ENCODE measurements at regions not wholly inside any gene's neighbourhood (a gene's known extent, or its start where the extent isn't known, plus 50 kb on each side); places are given as distances from the start of the nearest gene placed in this dataset.

DNA sequence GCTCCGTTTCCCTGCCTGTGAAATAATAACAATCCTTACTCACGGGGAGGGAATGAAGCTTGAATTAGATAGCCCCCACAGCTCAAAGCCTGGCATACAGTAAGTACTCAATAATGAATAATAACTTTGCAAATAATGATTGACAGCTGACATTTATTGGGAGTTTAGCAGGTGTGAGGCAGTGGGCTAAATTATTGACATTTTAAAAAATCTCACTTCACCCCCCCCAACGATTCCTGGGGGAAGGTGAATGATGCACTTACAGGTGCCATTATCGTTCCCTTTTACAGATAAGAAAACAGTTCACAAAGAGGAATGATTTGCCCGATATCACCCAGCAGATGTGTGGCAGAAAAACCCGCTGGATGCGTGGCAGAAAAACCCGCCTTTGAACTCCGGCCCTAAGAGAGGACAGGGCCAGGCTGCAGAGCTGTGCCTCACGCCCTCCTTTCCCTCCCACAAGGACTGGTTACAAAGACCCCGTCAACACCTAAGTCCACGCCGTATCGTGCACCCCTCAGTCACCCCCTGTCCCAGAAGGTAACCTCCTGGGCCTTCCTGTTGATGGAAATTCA is 114.2 kb upstream of the PTPN1 start:
- DNase-seq: no peak

DNA sequence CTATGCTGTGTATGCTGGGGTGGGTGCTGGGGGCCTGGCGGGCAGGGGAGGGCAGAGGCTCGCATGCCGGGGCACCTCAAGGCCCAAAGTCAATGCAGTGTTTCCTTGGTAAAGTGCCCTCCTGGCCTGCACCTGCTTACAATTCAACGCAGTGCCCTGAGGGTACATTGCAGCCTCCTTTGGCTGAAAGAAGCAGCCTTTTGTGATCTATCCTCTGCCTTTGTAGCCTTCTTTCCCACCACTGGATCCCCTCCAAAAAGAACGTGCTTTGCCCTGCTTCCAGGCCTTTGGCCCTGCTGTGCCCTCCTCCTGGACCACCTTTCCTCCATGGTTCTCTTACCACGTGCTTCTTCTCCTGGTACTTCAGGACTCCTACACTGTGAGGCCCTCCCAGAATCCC is 113.6 kb upstream of the PTPN1 start:
- no peak for DNase-seq

DNA sequence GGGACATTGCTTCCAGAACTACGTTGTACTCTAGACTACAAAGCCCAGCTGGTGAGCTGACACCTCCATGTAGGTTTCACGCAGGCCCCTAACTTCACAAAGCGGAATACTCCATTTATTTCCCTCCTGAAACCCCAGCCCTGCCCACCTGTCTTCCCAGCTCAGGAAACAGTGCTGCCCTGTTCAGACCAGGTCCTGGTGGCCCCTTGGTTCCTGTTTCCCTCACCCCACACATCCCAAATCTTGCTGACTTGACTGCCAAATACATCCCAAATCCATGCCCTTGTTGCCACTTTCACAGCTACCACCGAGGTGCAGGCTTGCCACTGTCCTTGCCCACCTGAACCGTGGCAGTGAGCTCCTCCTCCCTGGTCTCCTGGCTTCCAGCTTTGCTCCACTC is 113.1 kb upstream of the PTPN1 start:
- DNase-seq: no peak

DNA sequence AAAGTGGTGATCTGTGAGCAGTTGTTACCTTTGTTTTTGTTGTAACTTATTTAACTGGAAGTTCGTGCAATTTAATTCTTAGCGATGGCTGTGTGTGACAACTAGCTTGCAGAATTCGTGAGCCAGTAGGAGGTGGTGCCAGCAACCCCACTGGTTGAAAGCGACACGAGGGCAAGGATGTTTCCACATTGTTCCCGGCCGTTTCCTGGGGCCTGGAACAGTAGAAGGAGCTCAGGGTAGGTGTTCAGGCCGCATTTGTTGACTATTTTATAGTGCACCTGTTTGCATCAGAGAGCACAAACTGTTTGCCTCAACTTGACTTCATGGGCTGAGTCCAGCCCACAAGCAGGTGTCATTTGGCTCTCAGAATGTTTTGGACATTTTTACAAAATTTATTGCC is 112.1 kb upstream of the PTPN1 start:
- no peak for DNase-seq

DNA sequence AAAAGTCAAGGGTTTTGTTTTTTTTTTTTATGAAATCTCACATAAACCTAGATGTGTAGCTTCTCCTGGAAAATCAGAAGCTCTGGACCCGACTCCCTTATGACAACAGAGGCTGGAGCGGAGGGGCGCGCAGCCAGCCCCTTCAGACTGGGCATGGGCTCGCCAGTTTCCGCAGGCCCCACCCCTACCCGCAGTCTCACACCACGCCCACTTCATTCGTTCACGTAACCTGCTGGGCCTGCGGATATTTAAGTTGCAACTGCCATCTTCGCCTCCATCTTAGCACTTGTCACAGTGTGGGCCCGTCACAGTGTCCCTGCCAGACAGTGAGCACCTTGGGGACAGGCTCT is 111.7 kb upstream of the PTPN1 start:
- no peak for DNase-seq

DNA sequence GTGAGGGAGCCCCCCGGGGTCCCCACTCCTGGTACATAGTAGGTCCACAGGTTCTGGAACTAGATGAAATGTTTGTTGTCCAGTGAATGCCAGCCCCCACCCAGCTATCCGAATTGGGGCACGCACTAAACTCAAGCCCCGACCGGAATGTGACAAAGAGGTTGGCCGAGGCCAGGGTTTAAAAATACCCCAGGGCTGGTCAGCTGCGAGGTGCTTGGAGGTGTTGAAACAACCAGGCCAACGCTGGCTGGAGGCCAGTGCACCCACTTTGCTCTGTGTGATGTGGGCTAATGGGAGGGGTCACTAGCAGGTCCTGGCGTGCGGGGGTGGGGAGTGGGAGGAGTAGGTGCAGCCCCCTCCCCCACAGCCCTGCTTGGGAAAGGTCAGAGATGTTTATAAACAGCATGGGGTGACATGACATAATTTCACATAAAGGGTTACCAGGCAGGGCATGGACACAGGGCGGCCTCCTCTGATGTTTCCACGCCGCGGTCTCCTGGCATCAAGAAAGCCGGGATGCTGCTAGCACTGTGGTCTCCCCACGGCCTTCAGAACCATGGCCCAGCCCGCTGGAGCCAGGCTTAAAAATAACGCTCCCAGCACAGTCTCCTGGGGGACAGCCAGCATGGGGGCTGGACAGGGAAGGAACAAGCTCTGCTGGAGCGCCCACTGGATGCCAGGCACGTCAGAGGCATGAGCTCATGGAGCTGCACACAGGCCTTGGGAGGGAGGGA is 111.2 kb upstream of the PTPN1 start:
- DNase-seq: no peak

DNA sequence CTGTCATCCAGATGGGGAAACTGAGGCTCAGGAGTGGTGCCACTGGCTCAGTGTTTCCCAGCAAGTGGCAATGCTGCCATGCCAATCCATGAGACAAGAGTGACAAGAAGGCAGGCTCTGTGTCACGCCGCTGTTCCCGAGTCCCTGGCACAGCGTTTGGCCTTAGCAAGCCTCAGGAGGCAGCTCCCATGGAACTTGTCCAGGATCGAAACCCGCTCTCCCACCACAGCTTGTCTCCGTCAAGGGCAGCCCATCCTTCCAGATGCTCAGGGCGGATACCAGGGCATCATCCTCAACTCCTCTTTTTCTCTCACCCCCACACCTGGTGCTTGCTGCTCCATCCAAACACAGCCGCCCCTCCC is 110.6 kb upstream of the PTPN1 start:
- DNase-seq: no peak

DNA sequence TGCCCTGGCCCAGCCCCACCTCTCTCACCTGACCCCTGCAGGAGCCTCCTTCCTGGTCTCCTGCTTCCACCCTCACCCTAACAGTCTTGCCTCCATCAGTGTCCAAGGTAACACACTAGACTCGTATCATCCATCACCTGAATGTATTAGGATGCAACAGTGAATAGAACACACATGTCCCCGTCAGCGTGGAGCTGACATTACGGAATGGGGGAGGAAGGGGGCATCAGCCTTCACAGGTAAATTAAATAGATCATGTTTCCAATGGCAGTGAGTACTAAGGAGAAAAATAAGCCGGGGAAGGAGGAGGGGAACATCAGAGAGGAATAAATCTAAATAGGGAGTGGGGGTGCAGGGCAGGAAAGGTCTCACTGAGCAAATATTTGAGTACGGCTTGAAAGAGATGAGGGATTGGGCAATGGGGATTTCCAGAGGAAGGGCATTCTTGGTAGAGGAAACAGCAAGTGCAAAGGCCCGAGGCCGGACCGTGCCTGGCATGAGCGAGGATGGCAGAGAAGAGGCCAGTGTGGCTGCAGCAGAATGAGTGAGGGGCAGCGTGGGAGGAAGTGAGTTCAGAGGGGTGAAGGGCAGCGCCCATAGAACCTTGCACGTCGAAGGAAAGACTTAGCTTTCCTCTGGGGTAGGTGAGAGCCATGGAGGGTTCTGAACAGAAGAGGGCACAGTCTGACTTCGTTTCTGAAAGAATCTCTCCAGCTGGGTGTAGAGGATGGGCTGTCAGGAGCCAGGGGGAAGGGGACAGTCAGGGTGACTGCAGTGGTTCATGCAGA is 110.1 kb upstream of the PTPN1 start:
- DNase-seq: no peak

DNA sequence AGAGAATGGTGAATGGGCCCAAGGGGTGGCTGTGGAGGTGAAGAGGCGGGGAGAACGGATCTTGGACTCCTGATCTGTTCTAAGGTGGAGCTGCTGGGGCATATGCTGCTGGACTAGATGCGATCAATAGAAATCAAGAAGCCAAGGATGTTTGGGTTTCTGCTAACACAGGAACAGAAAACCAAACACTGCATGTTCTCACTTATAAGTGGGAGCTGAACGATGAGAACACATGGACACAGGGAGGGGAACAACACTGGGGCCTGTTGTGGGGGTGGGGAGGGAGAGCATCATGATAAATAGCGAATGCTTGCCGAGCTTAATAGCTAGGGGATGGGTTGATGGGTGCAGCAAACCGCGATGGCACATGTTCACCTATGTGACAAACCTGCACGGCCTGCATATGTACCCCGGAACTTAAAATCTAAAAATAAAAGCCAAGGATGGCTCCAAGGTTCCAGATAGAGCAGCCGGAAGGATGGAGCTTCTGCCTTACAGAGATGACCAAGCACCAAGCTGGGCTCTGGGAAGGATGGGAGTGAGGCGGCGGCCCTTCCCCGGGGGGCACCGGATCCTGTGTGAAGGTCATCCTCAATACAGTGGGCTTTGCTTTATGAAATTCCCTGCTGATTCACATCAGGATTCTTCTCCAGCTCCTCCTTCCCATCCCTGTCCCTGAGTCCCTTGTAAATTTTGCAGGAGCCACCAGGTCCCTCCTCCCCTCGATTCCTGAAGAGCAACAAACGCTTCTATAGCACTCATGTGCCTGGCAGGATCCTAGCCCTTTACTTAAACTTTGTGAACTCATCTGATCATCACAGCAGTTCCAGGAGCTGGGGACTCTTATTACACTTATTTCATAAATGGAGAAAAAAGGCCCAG is 109.2 kb upstream of the PTPN1 start:
- no peak for DNase-seq

DNA sequence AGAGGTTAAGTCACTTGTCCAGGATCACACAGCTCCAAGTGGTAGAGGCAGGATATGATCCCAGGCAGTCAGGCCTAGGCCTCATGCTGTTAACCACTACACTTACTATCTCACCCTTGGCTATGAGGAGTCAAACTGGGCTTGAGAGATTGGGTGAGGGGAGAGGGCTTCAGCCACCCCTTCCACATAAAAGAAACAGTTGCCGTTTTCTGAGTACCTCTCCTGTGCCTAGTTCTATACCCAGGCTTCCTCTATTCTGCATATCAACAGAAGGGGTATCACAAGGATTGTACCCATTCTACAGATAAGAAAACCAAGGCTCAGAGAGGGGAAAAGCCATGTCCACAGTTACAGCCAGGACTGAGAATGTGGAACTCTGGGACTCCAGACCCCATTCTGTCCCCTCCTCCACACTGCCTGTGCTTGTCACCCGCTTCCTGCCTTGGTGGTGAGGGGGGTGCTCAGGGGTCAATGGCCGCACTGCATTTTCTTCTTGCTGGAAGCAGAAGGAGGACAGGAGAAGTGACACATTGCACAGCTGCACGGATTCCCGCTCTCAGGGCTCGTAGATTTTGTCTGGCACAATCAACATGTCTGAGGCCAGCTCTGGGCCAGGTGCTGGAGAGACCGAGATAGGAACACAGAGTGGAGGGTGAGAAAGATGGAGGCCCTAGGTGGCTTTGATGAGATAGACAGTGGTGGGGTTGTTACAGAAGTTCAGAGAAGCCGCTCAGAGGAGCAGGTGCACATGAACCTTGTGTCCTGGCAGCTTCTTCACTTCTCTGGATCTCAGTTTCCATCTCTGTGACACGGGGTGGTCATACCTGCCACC is 108.4 kb upstream of the PTPN1 start:
- DNase-seq: no peak

DNA sequence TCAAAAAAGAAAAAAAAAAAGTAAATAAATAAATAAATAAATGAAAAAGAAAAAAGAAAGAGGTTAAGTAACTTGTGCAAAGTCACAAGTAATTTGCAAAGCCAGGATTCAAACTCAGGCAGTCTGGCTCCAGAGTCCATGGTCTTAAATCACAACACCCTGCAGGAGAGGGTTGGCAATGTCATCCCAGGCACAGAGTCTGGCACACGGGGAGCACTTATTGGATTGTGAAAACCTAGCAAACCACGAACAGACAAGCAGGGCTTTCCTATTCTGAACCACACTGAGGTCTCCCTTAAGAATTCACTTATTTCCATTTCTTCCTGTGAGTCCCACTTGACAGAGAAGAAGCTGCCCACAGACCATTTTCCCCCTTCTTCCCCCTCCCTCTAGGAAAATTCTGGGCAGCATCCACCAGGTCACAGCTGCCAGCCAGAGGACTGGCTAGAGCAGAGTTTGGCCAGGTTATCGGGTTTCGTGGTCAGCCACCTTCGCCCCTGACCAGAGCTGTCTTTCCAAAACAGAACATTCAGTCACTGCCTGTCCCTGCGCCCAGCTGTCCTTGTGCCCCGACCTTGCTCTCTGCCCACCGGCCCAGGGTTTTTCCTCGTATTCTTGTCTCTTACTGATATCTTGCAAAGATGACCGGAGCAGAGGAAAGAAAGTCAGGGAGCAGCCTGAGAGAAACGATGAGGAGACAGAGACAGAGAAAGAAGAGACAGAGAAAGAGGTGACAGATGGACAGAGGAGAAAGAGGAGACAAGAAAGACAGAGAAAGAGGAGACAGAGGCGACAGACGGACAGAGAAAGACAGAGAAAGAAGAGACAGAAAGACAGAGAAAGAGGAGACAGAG is 106.4 kb upstream of the PTPN1 start:
- DNase-seq: no peak

DNA sequence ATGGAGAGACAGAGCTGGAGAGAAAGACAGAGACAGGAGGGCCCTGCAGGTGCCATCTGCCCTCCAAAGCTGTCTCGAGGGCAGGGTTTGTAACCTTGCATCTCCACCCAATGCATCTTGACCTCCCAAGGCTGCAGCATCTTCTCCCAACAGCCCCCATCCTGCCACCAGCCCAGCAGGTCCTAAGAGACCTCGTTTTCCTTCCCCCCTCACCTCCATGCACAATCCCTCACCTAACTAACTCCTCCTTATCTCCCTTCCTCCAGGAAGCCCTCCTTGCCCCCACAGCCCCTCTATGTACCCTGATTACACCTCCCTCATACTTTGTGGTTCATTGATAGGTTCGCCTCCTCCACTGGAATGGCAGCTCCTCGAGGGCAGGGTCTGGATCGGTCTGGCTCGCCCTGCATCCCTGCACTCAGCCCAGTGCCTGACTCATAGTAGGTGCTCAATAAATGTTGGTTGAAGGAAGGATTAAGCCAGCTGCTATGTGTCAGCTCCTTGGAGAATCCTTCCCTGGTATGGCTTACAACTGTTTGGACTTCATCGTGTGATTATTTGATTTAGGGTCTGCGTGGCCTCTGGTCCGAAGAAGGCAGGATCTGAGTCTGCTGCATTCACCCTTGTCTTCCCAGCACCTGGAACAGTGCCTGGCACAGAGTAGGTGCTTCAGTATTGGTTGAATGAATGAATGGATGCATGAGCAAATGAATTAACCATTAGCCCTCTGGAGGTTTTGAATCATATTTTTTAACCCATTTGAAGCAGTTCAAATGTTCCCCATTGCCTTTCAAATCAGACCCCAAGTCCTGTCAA is 105.6 kb upstream of the PTPN1 start:
- DNase-seq: no peak

DNA sequence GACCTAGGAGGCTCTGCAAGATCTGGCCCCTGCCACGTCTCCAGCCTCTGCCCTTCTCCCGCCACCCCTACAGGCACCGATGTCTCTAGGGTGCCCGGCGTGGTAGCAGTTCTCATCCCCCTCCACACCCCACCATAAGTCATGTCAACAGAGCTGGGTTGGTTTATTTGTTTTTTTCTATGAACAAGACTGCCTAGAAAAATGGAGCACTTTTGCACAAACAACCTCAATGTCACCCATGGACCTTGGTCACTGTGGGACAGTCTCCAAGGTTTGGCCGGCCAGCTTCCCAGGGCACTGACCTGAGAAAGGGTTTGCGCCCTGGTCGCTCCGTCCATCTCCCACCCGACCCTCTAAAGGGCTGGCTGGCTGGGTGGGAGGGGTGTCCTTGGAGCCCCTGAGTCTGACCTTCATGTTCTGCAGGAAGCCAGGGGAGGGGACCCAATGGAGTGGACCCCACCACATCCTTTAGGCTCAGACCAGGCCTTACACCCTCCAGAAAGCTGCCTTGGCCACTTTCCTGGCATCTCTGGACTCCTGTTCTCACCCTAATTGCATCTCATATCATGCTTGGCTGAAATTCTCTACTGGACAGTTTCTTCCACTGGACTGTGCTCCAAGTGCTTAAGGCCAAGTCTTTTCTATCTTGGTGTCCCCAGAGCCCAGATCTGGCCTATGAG is 104.8 kb upstream of the PTPN1 start:
- no peak for DNase-seq

DNA sequence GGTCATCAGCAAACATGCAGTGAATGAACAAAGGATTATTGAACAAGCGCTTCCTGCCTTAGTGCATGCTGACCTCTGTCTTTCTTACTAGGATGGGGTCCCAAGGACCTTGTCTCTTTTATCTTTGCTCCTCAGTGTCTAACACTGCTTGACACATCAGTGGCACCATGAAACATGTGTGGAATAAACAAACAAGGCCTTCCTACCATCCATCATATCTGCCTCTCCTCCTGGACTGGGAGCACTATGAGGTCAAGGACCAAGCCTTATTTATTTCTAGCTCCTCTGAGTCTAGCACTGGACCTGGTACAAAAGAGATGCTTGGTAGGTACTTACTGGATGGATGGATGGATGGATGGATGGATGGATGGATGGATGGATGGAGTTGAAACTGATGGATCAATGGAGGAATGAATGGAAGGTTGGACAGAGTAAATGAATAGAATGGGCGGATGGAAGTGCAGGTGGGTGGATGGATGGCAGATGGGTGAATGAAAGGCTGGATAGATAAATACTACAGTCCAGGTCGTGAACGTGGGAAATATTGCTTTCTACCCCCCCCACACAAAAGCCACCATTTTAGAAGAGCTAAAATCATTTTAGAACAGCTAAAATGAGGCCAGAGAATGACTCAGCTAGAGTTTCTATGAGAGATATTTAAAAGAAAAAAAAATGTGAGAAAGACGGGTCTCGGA is 104.1 kb upstream of the PTPN1 start:
- no peak for DNase-seq

DNA sequence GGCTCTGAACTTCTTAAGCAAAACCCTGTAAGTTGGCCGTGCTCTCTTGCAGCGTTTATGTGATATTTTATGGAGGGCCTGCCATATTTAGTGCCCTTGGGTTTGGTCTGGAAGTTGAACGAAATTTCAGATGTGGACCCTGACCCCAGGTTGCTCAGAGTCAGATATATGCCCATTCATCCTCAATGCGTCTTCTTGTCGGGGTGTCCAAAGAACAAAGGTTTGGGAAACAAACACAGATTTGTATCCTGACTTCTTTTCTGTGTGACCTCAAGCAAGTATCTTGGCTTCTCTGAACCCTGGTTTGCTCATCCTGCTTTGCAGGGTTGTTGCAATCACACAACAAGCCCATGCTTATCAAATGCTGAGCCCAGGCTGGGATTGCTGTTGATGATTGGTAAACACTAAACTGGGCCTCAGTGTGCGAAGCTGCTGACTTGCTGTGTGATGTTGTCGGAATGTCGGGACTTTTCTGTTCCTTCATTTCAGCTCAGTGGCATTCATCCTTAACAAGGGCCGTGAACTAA is 103.5 kb upstream of the PTPN1 start:
- no peak for DNase-seq

DNA sequence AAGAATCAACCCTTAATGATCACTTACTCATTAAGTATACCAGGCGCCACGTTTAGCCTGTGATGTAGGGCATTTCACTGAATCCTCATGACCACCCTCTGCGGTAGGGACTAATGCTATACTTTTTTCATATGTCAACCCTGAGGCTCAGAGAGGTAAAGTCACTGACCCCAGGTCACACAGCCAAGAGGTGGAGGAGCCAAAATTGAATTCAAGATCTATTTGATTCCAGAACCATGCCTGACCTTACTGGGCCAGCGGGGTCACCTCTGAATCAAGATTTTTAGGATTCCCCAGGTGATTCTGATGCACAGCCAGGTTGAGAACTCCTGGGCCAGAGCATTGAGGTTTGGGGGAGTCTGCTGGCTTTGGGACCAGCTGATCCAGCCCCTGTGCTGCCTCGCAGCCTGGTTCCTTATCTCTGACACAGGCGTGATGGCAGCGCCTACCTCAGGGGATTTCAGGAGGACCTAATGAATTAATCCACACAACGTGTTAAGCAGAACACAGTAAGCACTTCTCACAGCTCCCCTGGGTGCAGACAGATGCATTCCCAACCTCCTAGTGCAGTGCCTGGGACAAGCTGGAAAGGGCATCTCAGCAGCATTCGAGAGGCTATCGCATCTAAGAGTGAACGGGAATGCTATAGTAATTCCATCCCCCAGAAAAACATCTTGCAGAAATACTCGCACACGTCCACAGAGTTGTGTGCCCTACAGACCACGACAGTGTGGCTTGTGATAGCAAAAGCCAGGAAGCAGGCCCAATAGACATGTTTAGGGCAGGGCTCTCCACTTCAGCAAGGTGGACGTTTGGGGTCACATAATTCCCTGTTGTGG is 101.4 kb upstream of the PTPN1 start:
- DNase-seq: no peak

DNA sequence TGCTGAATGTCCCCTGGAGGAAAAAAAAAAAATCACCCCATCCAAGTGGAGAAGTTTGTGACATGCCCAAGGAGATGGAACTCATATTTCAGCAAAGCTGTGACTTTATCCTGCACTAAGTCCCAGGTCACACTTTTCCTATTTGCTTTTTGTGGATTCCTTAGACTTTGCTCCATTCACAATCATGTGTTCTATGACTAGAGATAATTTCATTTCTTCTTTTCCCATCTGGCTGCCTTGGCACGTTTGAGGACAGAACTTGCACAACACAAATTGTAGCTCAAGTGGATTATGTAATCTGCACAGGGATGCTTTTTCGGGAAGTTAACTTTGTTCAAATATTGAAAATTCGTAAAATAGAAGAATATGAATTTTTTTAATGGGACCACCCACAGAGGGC is 100.7 kb upstream of the PTPN1 start:
- DNase-seq: no peak

DNA sequence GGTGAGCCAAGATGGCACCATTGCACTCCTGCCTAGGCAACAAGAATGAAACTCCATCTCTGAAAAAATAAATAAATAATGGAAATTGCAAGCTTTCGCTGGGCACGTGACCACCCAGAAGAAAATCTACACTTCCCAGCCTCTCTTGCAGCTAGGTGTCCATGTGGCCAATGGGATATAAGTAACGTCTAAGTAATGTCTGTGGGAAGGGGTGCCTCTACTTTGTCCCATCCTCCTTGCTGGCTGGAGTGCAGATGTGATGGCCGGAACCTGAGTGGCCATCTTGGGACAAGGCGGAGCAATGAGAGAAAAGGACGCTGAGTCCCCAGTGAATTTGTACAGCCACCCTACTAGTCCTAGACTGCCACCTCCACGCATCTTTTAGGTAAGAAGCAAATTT is 99.8 kb upstream of the PTPN1 start:
- no peak for DNase-seq

Data from amniotic stem cell (primary cell).